ENCODE measurements at regions not wholly inside any gene's neighbourhood (a gene's known extent, or its start where the extent isn't known, plus 50 kb on each side); places are given as distances from the start of the nearest gene placed in this dataset.

GRCh38 chr4:79634111-79634510 lies 226.1 kb upstream of the GK2 start:
- H3K36me3 ChIP-seq (ENCODE audit: insufficient read depth, low read length) = no peaks in the 10 kb centered on the region
- peaks cover 4% of the 10 kb centered on the region; the same call in 1 of the 2 replicates for H3K4me1 ChIP-seq (ENCODE audit: insufficient read depth, low read length)
- H3K9ac ChIP-seq (ENCODE audit: low read depth, low read length) = no peak overlapping the region
- H3K9me3 ChIP-seq (ENCODE audit: control insufficient read depth, insufficient read depth, low read length) = no peaks in the 10 kb centered on the region

DNA sequence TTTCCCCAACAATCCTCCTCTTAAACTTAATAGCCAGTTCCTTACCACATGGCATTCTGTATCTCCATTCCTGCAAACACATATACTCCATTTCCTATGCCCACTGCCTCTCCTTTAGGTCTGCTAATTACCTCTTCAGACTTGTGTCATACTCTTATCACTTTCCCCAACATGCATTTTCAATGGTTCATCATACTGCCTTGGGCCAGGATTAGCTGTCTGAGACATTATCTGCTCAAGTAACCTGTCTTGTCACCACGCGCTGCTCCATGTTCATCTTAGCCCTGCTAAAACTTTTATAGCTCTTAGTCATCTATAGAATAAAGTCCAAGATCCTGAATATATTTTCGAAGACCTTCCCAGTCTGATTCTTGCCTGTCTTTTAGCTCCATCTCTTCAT lies 224.1 kb upstream of the GK2 start:
- H3K9me3 ChIP-seq (ENCODE audit: control insufficient read depth, insufficient read depth, low read length) = no peaks in the 10 kb centered on the region
- H3K4me1 ChIP-seq (ENCODE audit: insufficient read depth, low read length) = peaks cover 4% of the 10 kb centered on the region; the same call in 1 of the 2 replicates
- H3K9ac ChIP-seq (ENCODE audit: low read depth, low read length) = no peak overlapping the region

DNA sequence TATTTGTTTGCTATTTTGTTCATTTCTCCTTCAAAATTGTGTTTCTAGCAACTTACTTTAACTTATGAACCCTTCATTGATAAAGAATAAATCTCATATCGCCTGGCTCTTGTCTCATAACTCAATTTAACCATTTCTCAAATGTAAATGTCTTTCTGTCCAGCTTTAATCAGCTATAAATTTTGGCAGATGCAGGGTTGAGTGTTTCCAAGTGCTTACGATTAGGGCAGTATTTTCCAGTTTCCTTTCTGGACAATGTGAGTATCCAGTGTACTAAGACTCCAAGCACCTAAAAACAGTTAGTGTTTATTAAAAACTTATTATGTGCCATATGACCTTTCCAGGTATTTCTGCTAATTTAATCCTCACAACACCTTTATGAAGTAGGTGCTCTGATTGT lies 218.6 kb upstream of the GK2 start:
- H3K4me1 ChIP-seq (ENCODE audit: insufficient read depth, low read length) = peaks cover 12% of the 10 kb centered on the region; the same call in 1 of the 2 replicates
- no peaks in the 10 kb centered on the region for H3K36me3 ChIP-seq (ENCODE audit: insufficient read depth, low read length)
- no peaks in the 10 kb centered on the region for H3K9me3 ChIP-seq (ENCODE audit: control insufficient read depth, insufficient read depth, low read length)
- H3K9ac ChIP-seq (ENCODE audit: low read depth, low read length) = no peak overlapping the region

More for the DNA sequence above, 224.1 kb upstream of the GK2 start:
- no peaks in the 10 kb centered on the region for H3K36me3 ChIP-seq (ENCODE audit: insufficient read depth, low read length)

GRCh38 chr4:79626101-79626500 lies 218.1 kb upstream of the GK2 start:
- Histone ChIP-seq H3K9ac (ENCODE audit: low read depth, low read length) (no peak overlapping the region), H3K9me3 (ENCODE audit: control insufficient read depth, insufficient read depth, low read length) (no peaks in the 10 kb centered on the region), H3K36me3 (ENCODE audit: insufficient read depth, low read length) (no peaks in the 10 kb centered on the region), H3K4me1 (ENCODE audit: insufficient read depth, low read length) (peaks cover 12% of the 10 kb centered on the region; the same call in 1 of the 2 replicates)

DNA sequence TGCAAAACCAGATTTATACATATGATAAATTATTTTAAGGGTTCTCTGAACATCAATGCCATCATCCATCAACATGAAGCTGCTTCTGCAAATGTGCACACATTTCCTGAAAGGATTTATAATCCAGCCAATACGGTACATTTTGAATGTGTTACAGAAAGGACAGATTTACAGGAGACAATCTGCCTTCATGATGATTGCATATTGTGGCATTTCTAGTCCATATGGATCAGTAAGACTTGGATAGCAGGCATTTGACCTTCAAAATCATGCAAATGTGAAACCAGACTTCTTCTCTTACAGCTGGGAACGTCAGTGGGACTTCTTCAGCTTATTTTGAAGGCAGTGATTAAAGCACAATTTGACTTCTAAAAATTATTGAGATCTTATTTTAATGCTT lies 217.3 kb upstream of the GK2 start:
- no peaks in the 10 kb centered on the region for H3K36me3 ChIP-seq (ENCODE audit: insufficient read depth, low read length)
- H3K9me3 ChIP-seq (ENCODE audit: control insufficient read depth, insufficient read depth, low read length) = no peaks in the 10 kb centered on the region
- peaks cover 12% of the 10 kb centered on the region; the same call in 1 of the 2 replicates for H3K4me1 ChIP-seq (ENCODE audit: insufficient read depth, low read length)
- no peak overlapping the region for H3K9ac ChIP-seq (ENCODE audit: low read depth, low read length)

- H3K9ac ChIP-seq (ENCODE audit: low read depth, low read length) = no peak overlapping the region
- H3K36me3 ChIP-seq (ENCODE audit: insufficient read depth, low read length) = no peaks in the 10 kb centered on the region
- H3K9me3 ChIP-seq (ENCODE audit: control insufficient read depth, insufficient read depth, low read length) = no peaks in the 10 kb centered on the region
- peaks cover 12% of the 10 kb centered on the region; the same call in 1 of the 2 replicates for H3K4me1 ChIP-seq (ENCODE audit: insufficient read depth, low read length)
These were observed 215.2 kb upstream of the GK2 start for GRCh38 chr4:79623021-79623870.

GRCh38 chr4:79621061-79621460 lies 213.0 kb upstream of the GK2 start:
- H3K9me3 ChIP-seq (ENCODE audit: control insufficient read depth, insufficient read depth, low read length) = no peaks in the 10 kb centered on the region
- H3K9ac ChIP-seq (ENCODE audit: low read depth, low read length) = no peak overlapping the region
- H3K4me1 ChIP-seq (ENCODE audit: insufficient read depth, low read length) = peaks cover 12% of the 10 kb centered on the region; the same call in 1 of the 2 replicates
- H3K36me3 ChIP-seq (ENCODE audit: insufficient read depth, low read length) = no peaks in the 10 kb centered on the region

GRCh38 chr4:79620617-79621016 lies 212.6 kb upstream of the GK2 start:
- no peaks in the 10 kb centered on the region for H3K36me3 ChIP-seq (ENCODE audit: insufficient read depth, low read length)
- no peak overlapping the region for H3K9ac ChIP-seq (ENCODE audit: low read depth, low read length)
- no peaks in the 10 kb centered on the region for H3K9me3 ChIP-seq (ENCODE audit: control insufficient read depth, insufficient read depth, low read length)

DNA sequence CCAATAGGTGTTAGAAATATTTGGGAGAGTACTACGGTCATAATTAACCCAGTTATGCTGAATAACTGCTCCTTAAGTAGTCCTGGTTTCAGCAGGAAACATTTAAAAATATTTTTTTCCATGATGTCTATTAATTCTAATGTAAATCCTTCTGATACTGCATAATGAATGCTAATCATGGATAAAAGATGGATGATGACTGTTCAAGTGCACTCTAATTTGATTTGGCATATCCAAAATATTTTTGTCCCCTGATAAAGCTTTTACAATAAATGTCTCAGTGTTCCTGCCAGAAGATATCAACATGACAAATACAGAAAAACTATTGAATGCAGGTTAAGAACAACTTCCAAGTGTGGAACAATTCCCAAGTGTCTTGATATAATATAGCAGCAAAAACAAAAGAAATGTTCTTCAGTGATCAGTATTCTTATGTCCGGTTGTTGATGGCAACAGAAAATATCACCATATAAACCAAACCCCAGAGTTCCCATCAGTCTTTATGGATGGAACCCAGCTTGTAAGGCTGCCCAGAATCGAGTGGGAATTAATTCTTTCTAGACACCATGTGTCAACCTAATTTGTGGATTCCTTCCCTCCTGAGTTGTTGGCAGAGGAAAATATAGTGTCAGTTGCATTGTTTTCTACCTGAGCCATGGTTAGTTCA lies 205.4 kb upstream of the GK2 start:
- H3K9me3 ChIP-seq (ENCODE audit: control insufficient read depth, insufficient read depth, low read length) = no peaks in the 10 kb centered on the region; the same call in 1 of the 2 replicates
- H3K9ac ChIP-seq (ENCODE audit: low read depth, low read length) = no peak overlapping the region
- H3K36me3 ChIP-seq (ENCODE audit: insufficient read depth, low read length) = no peaks in the 10 kb centered on the region
- no peaks in the 10 kb centered on the region for H3K4me1 ChIP-seq (ENCODE audit: insufficient read depth, low read length)

More at GRCh38 chr4:79620617-79621016, 212.6 kb upstream of the GK2 start:
- peaks cover 12% of the 10 kb centered on the region; the same call in 1 of the 2 replicates for H3K4me1 ChIP-seq (ENCODE audit: insufficient read depth, low read length)

- no peaks in the 10 kb centered on the region for H3K4me1 ChIP-seq (ENCODE audit: insufficient read depth, low read length)
- H3K9ac ChIP-seq (ENCODE audit: low read depth, low read length) = no peak overlapping the region
- H3K9me3 ChIP-seq (ENCODE audit: control insufficient read depth, insufficient read depth, low read length) = no peaks in the 10 kb centered on the region; the same call in 1 of the 2 replicates
- no peaks in the 10 kb centered on the region for H3K36me3 ChIP-seq (ENCODE audit: insufficient read depth, low read length)
These were observed 203.0 kb upstream of the GK2 start for GRCh38 chr4:79611026-79611425.

- no peaks in the 10 kb centered on the region for H3K36me3 ChIP-seq (ENCODE audit: insufficient read depth, low read length)
- H3K4me1 ChIP-seq (ENCODE audit: insufficient read depth, low read length) = no peaks in the 10 kb centered on the region
- no peaks in the 10 kb centered on the region; the same call in 1 of the 2 replicates for H3K9me3 ChIP-seq (ENCODE audit: control insufficient read depth, insufficient read depth, low read length)
- no peak overlapping the region for H3K9ac ChIP-seq (ENCODE audit: low read depth, low read length)
These were observed 201.8 kb upstream of the GK2 start for GRCh38 chr4:79609817-79610216.

GRCh38 chr4:79607979-79608378 lies 200.0 kb upstream of the GK2 start:
- H3K9me3 ChIP-seq (ENCODE audit: control insufficient read depth, insufficient read depth, low read length) = no peaks in the 10 kb centered on the region; the same call in 1 of the 2 replicates

GRCh38 chr4:79604152-79604551 lies 196.1 kb upstream of the GK2 start:
- Histone ChIP-seq H3K9ac (ENCODE audit: low read depth, low read length) (no peak overlapping the region), H3K9me3 (ENCODE audit: control insufficient read depth, insufficient read depth, low read length) (no peaks in the 10 kb centered on the region; the same call in 1 of the 2 replicates), H3K36me3 (ENCODE audit: insufficient read depth, low read length) (no peaks in the 10 kb centered on the region), H3K4me1 (ENCODE audit: insufficient read depth, low read length) (no peaks in the 10 kb centered on the region)

More at GRCh38 chr4:79607979-79608378, 200.0 kb upstream of the GK2 start:
- Histone ChIP-seq H3K9ac (ENCODE audit: low read depth, low read length) (no peak overlapping the region), H3K4me1 (ENCODE audit: insufficient read depth, low read length) (no peaks in the 10 kb centered on the region), H3K36me3 (ENCODE audit: insufficient read depth, low read length) (no peaks in the 10 kb centered on the region)

- Histone ChIP-seq H3K36me3 (ENCODE audit: insufficient read depth, low read length) (no peaks in the 10 kb centered on the region), H3K9ac (ENCODE audit: low read depth, low read length) (no peak overlapping the region), H3K4me1 (ENCODE audit: insufficient read depth, low read length) (no peaks in the 10 kb centered on the region), H3K9me3 (ENCODE audit: control insufficient read depth, insufficient read depth, low read length) (no peaks in the 10 kb centered on the region; the same call in 1 of the 2 replicates)
These were observed 195.7 kb upstream of the GK2 start for GRCh38 chr4:79603681-79604080.
